T-helper 1 cell treated with Interleukin-12 subunit alpha and Interleukin-12 subunit beta and Interleukin-4 antibody, amounts not matched to agents 30 ng/mL and 1 ng/mL, for 36 hours (primary cell): ENCODE measurements at regions not wholly inside any gene's neighbourhood (a gene's known extent, or its start where the extent isn't known, plus 50 kb on each side); places are given as distances from the start of the nearest gene placed in this dataset.
"Not testable (repeated sequence)": the region's sequence is repeated elsewhere in the genome, so short reads cannot be mapped to it uniquely, and the experiment has no call there.

ENCODE experiments used
- intact Hi-C: fragments of 100-400 bp; cut with micrococcal nuclease; formaldehyde crosslinking; loops from one replicate; pipeline ENCODE4 v1.15.1; 2024

- intact Hi-C loops: no loop called here
These were observed 158.9 kb upstream of the FUT9 start for GRCh38 chr6:95856876-95857364.

- intact Hi-C loops: loop anchor here (1.0 kb wide), 1 partner anchor 434 kb away; no protein-coding TSS in a partner anchor
These were observed 149.9 kb upstream of the FUT9 start for GRCh38 chr6:95865857-95866256.

GRCh38 chr6:95866732-95867131 is 149.0 kb upstream of the FUT9 start:
- intact Hi-C loops: loop anchor here (1.0 kb wide), 1 partner anchor 434 kb away; no protein-coding TSS in a partner anchor

GRCh38 chr6:95867205-95867604 is 148.6 kb upstream of the FUT9 start:
- intact Hi-C loops: no loop called here

- intact Hi-C loops: no loop called here
These were observed 138.3 kb upstream of the FUT9 start for GRCh38 chr6:95877480-95877879.

GRCh38 chr6:95879856-95880255 is 135.9 kb upstream of the FUT9 start:
- intact Hi-C loops: no loop called here

GRCh38 chr6:95882371-95882770 is 133.4 kb upstream of the FUT9 start:
- intact Hi-C loops: no loop called here

GRCh38 chr6:95888711-95889110 is 127.1 kb upstream of the FUT9 start:
- intact Hi-C loops: not testable (repeated sequence)

- intact Hi-C loops: no loop called here
These were observed 110.6 kb upstream of the FUT9 start for GRCh38 chr6:95905132-95905531.

GRCh38 chr6:95917034-95917433 is 98.7 kb upstream of the FUT9 start:
- intact Hi-C loops: no loop called here

GRCh38 chr6:95923518-95923917 is 92.3 kb upstream of the FUT9 start:
- intact Hi-C loops: loop anchor here (1.0 kb wide), 2 partner anchors 492 to 559 kb away; no protein-coding TSS in a partner anchor

- intact Hi-C loops: no loop called here
These were observed 80.0 kb upstream of the FUT9 start for GRCh38 chr6:95935736-95936135.

GRCh38 chr6:95946906-95947305 is 68.9 kb upstream of the FUT9 start:
- intact Hi-C loops: no loop called here

GRCh38 chr6:95948324-95948723 is 67.5 kb upstream of the FUT9 start:
- intact Hi-C loops: no loop called here

GRCh38 chr6:95949985-95950384 is 65.8 kb upstream of the FUT9 start:
- intact Hi-C loops: no loop called here

- intact Hi-C loops: no loop called here
These were observed 57.1 kb upstream of the FUT9 start for GRCh38 chr6:95958686-95959085.

- intact Hi-C loops: no loop called here
These were observed 56.5 kb upstream of the FUT9 start for GRCh38 chr6:95959261-95959660.
